Neural cell (in vitro differentiated cells): ENCODE measurements at regions not wholly inside any gene's neighbourhood (a gene's known extent, or its start where the extent isn't known, plus 50 kb on each side); places are given as distances from the start of the nearest gene placed in this dataset.

ENCODE experiments used
- CTCF ChIP-seq: fragments of 450-650 bp; IDR thresholded peaks from 2 replicates; pipeline ENCODE4 v1.5.1; 2014; ENCODE audit warnings: antibody characterized with exemption, mild to moderate bottlenecking, moderate library complexity; ENCODE audit not compliant: poor library complexity, severe bottlenecking
- EZH2 ChIP-seq: fragments of 200-600, 300-800 bp; shearing (Covaris generic), sonication (generic); IDR thresholded peaks from 2 replicates; pipeline ENCODE4 v1.6.1; 2014; ENCODE audit warnings: antibody characterized with exemption, low read length, borderline replicate concordance, mild to moderate bottlenecking; ENCODE audit not compliant: insufficient read depth, poor library complexity, severe bottlenecking
- MXI1 ChIP-seq: fragments of 450-650 bp; conservative IDR thresholded peaks from 2 replicates; pipeline ENCODE4 v1.6.1; 2014; ENCODE audit warnings: antibody characterized with exemption, mild to moderate bottlenecking; ENCODE audit not compliant: poor library complexity, severe bottlenecking
- POLR2AphosphoS5 ChIP-seq: IDR thresholded peaks from 2 replicates; pipeline ENCODE4 v1.6.1; 2012
- RAD21 ChIP-seq: fragments of 450-650 bp; conservative IDR thresholded peaks from 2 replicates; pipeline ENCODE4 v1.6.1; 2014; ENCODE audit warnings: antibody characterized with exemption, mild to moderate bottlenecking, moderate library complexity
- REST ChIP-seq: IDR thresholded peaks from 2 replicates; pipeline ENCODE4 v1.6.1; 2012; ENCODE audit warnings: borderline replicate concordance
- SMC3 ChIP-seq: fragments of 450-650 bp; conservative IDR thresholded peaks from 2 replicates; pipeline ENCODE4 v1.6.1; 2014; ENCODE audit warnings: antibody characterized with exemption, mild to moderate bottlenecking, moderate library complexity; ENCODE audit not compliant: poor library complexity
- TAF1 ChIP-seq: IDR thresholded peaks from 2 replicates; pipeline ENCODE4 v1.6.1; 2012; ENCODE audit warnings: low read depth

- TF ChIP-seq CTCF, result no peak
- TF ChIP-seq POLR2AphosphoS5, result no peak
- no peak for TF ChIP-seq EZH2
- no peak for TF ChIP-seq MXI1
- no peak for TF ChIP-seq REST
- no peak for TF ChIP-seq TAF1
- TF ChIP-seq SMC3, result no peak
- no peak for TF ChIP-seq RAD21
Measured at GRCh38 chr10:78808286-78808685, 260.5 kb upstream of the ZMIZ1 start.
